ENCODE measurements at regions not wholly inside any gene's neighbourhood (a gene's known extent, or its start where the extent isn't known, plus 50 kb on each side); places are given as distances from the start of the nearest gene placed in this dataset.

DNA sequence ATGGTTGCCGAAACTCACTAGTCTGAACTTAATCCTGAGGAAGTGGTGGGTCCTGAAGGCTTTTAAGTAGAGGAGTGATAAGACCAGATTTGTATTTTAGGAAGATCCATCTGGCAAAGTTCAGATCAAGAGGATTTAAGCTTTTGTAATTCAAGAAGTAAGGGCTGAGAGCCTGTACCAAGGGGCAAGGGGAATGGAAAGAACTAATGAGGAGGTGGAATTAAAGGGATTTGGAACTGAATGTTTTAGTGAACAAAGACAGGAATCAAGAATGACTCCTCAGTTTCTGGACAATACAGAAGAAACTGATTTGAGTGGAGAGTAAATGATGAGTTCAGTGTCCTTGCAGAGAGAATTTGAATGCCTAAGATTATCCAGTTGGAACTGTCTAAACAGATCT lies 249.0 kb downstream of the C7orf25 start:
- TF ChIP-seq GATA2 (IDR thresholded peaks at IDR 0.05; ENCODE audit: low read depth, low read length) (no peak), GATA3 (IDR thresholded peaks at IDR 0.05; ENCODE audit: low read depth, low read length) (no peak)

All from SH-SY5Y (cell line).